HepG2 (cell line): ENCODE measurements at regions not wholly inside any gene's neighbourhood (a gene's known extent, or its start where the extent isn't known, plus 50 kb on each side); places are given as distances from the start of the nearest gene placed in this dataset.

ENCODE experiments used
- ATAC-seq: fragments of 200-7000 bp; cut with Tn5 transposase; 3 replicates; pipeline ENCODE4 v1.9.1; 2020; ENCODE audit warnings: mild to moderate bottlenecking, moderate library complexity
- BruUV-seq: library from RNA; stranded (reverse); fragments of 400-500 nt; replicated peaks from 2 replicates; lab custom pipeline; 2021; lab: Mats Ljungman, UMichigan
- CTCF ChIA-PET: fragments of 300-600 bp; formaldehyde crosslinking; extraction: SDS; loops from one replicate; lab custom pipeline; 2021; ENCODE audit warnings: low total read pairs, inconsistent platforms, low intra/inter-chr PET ratio; lab: Yijun Ruan, JAX
- POLR2A ChIA-PET: fragments of 350-600 bp; sonication (Branson Sonifier 250); formaldehyde crosslinking; loops from one replicate; lab custom pipeline; 2020; ENCODE audit warnings: antibody characterized with exemption, inconsistent platforms; lab: Yijun Ruan, JAX
- DNase-seq: peaks from one replicate; pipeline ENCODE4 v3.0.0-alpha.2; 2015; ENCODE audit warnings: low spot score
- FAIRE-seq: peaks from 3 replicates; lab custom pipeline; 2011; peaks lifted over from hg19 to GRCh38; lab: Jason Lieb, UNC
- H2AFZ ChIP-seq: one replicate; pipeline ENCODE4 v1.6.1; 2011; ENCODE audit warnings: low read length, inconsistent platforms
- H3K27ac ChIP-seq: fragments of 300-600 bp; 3 replicates; pipeline ENCODE4 v1.8.0; 2011; ENCODE audit warnings: mixed run types, mild to moderate bottlenecking, mixed read lengths, low read length, inconsistent platforms; ENCODE audit not compliant: insufficient read depth; ENCODE audit errors: extremely low read length
- H3K27me3 ChIP-seq, 2 experiments: fragments of 200-600 bp in 1 of 2; 2 replicates in 1 of 2; 3 replicates in 1 of 2; pipeline versions ENCODE4 v1.6.0 to v1.8.0; 2011; ENCODE audit warnings: low read length in 2 of 2, mild to moderate bottlenecking in 2 of 2, moderate library complexity in 2 of 2, inconsistent platforms in 1 of 2; ENCODE audit not compliant: insufficient read depth in 2 of 2, control insufficient read depth in 1 of 2
- H3K36me3 ChIP-seq, 2 experiments: fragments of 200-600 bp in 1 of 2; replicated peaks in 1 of 2; 2 replicates in 1 of 2; 3 replicates in 1 of 2; pipeline versions ENCODE4 v1.5.1 to v1.8.0; 2011; ENCODE audit warnings: low read length in 2 of 2, inconsistent platforms in 1 of 2; ENCODE audit not compliant: insufficient read depth in 2 of 2, control insufficient read depth in 1 of 2
- H3K4me1 ChIP-seq: 2 replicates; pipeline ENCODE4 v1.5.1; 2012; ENCODE audit warnings: low read length, inconsistent platforms; ENCODE audit not compliant: insufficient read depth
- H3K4me2 ChIP-seq: 2 replicates; pipeline ENCODE4 v1.6.0; 2011; ENCODE audit warnings: low read depth, low read length, inconsistent platforms
- H3K4me3 ChIP-seq, 3 experiments: fragments of 200-600 bp in 1 of 3; sonication (generic), shearing (Covaris generic) in 1 of 3; replicated peaks in 1 of 3; 2 replicates each; pipeline ENCODE4 v1.5.1; 2011 to 2016; ENCODE audit warnings: low read length in 3 of 3, inconsistent platforms in 2 of 3, low read depth in 2 of 3, mild to moderate bottlenecking in 2 of 3, control low read depth in 1 of 3, mixed read lengths in 1 of 3; ENCODE audit not compliant: insufficient read depth in 1 of 3
- H3K79me2 ChIP-seq: one replicate; pipeline ENCODE4 v1.6.1; 2011; ENCODE audit warnings: low read length, inconsistent platforms; ENCODE audit not compliant: insufficient read depth
- H3K9ac ChIP-seq: 2 replicates; pipeline ENCODE4 v1.6.0; 2011; ENCODE audit warnings: mild to moderate bottlenecking, low read depth, low read length, inconsistent platforms; ENCODE audit not compliant: insufficient read depth
- H3K9me3 ChIP-seq: 2 replicates; pipeline ENCODE4 v1.5.1; 2012; ENCODE audit warnings: mild to moderate bottlenecking, low read length
- H4K20me1 ChIP-seq: 2 replicates; pipeline ENCODE4 v1.6.0; 2011; ENCODE audit warnings: inconsistent platforms, mild to moderate bottlenecking, low read length, moderate library complexity; ENCODE audit not compliant: insufficient read depth
- MTA3 ChIP-seq: sonication (generic); formaldehyde crosslinking; IDR thresholded peaks from 2 replicates; pipeline ENCODE4 v1.4.0; 2020; ENCODE audit warnings: missing genetic modification reagents
- NFIB ChIP-seq: sonication (generic); formaldehyde crosslinking; IDR thresholded peaks from 2 replicates; pipeline ENCODE4 v1.9.0; 2021; ENCODE audit warnings: missing genetic modification reagents, mild to moderate bottlenecking, borderline replicate concordance
- SIN3B ChIP-seq: fragments of 150-350 bp; IDR thresholded peaks from 2 replicates; pipeline ENCODE4 v1.6.1; 2014; ENCODE audit warnings: low read length
- TEAD2 ChIP-seq: sonication (generic); formaldehyde crosslinking; IDR thresholded peaks from 2 replicates; pipeline ENCODE4 v1.9.0; 2021; ENCODE audit warnings: missing genetic modification reagents
- TMF1 ChIP-seq: sonication (generic); formaldehyde crosslinking; IDR thresholded peaks from 2 replicates; pipeline ENCODE4 v1.8.1; 2022; ENCODE audit warnings: low read depth, missing genetic modification reagents
- ZFX ChIP-seq: sonication (generic); formaldehyde crosslinking; IDR thresholded peaks from 2 replicates; pipeline ENCODE4 v1.4.0; 2020; ENCODE audit warnings: mild to moderate bottlenecking, low read depth, missing genetic modification reagents, moderate library complexity
- ZNF33A ChIP-seq: sonication (generic); formaldehyde crosslinking; IDR thresholded peaks from 2 replicates; pipeline ENCODE4 v1.5.1; 2020; ENCODE audit warnings: missing genetic modification reagents, mild to moderate bottlenecking, moderate library complexity, borderline replicate concordance
- ZNF44 ChIP-seq: sonication (generic); formaldehyde crosslinking; IDR thresholded peaks from 2 replicates; pipeline ENCODE4 v1.5.1; 2020; ENCODE audit warnings: mild to moderate bottlenecking, missing genetic modification reagents
- ZNF775 ChIP-seq: sonication (generic); formaldehyde crosslinking; IDR thresholded peaks from 2 replicates; pipeline ENCODE4 v1.4.0; 2020; ENCODE audit warnings: missing genetic modification reagents, mild to moderate bottlenecking, moderate library complexity, borderline replicate concordance
- WGBS: methylation state at CpG from one replicate; pipeline ENCODE4 v1.1.6; 2017; ENCODE audit warnings: low lambda C conversion rate; 5-methylcytosine and 5-hydroxymethylcytosine counted together
- in situ Hi-C: cut with HindIII; loops from 2 replicates; pipeline ENCODE4 v1.10.0; 2017; ENCODE audit warnings: low pct_unique_long_range_greater_than_20kb; ENCODE audit not compliant: extremely low pct_ligation_motif_present
- intact Hi-C: fragments of 100-400 bp; cut with micrococcal nuclease; formaldehyde crosslinking; loops from one replicate; pipeline ENCODE4 v1.10.0; 2022; ENCODE audit not compliant: unreplicated experiment
- TF ChIP-seq, protein P1 (sequence below): sonication (generic); formaldehyde crosslinking; conservative IDR thresholded peaks from 2 replicates; pipeline ENCODE4 v1.8.0; 2022; ENCODE audit warnings: mild to moderate bottlenecking, moderate library complexity, missing genetic modification reagents
- TF ChIP-seq, protein P2 (sequence below): IDR thresholded peaks from 2 replicates; pipeline ENCODE4 v1.6.1; 2016; ENCODE audit warnings: mild to moderate bottlenecking, missing biosample characterization, missing genetic modification reagents
- TF ChIP-seq, protein P3 (sequence below): sonication (generic); formaldehyde crosslinking; IDR thresholded peaks from 2 replicates; pipeline ENCODE4 v1.4.0; 2020; ENCODE audit warnings: mild to moderate bottlenecking, missing genetic modification reagents
- TF ChIP-seq, protein P4 (sequence below): sonication (generic); formaldehyde crosslinking; IDR thresholded peaks from 2 replicates; pipeline ENCODE4 v1.8.0; 2022; ENCODE audit warnings: missing genetic modification reagents, mild to moderate bottlenecking, moderate library complexity, borderline replicate concordance

DNA sequence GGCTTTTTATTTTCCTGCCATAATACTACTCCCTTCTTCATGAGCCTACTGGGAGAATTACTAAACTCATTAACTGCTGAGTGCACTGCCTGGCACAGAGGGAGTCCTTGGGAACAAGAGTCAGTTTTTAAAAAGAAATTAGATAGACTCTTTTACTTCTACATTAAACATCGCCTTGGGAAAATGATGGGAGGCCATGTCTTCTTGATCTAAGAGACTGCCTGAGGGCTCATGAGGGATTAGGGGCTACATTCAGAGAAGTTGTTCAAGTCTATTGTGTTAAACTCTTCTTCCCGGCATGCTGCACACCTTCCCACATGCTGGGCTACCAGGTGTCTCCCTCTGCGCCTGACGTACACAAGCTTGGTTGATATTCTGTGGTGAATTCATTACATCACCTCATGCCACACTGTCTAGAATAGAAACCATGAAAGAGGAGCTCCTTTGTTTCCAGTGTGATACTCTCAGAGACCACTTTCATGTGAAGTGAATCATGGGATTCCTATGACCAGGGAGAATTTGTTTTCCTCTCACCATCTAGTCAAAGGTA lies 1422.3 kb downstream of the AACS start (continued):
- no peak for TF ChIP-seq ZNF775
- TF ChIP-seq, all 625 proteins: peak for 0

DNA sequence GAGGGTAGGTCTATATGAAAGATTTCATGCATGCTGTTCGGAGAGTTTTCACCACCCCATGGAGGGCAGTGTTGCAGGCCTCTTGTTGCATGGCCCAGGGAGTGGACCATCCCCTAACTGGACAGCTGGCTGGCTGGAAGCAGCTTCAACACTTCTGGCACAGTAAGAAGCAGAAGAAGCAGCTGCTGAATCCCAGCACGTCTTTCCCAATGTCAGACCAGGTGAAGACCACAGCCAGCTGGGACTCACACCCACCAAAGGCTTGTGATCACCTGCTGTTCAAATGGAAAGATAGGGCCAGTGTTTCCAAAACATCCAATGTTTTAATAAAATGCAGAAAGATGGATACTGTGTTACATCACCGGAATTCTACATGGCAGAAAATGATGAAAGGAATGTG lies 1423.6 kb downstream of the AACS start:
- Histone ChIP-seq H3K9me3 (peaks cover 85% of the 10 kb centered on the region), H2AFZ (no peak overlapping the region), H3K9ac (no peak overlapping the region), H3K27me3 (no peaks in the 10 kb centered on the region), H3K79me2 (no peaks in the 10 kb centered on the region), H3K4me3 (no peak overlapping the region), H3K4me2 (no peak overlapping the region), H3K27ac (no peak overlapping the region), H3K36me3 (no peaks in the 10 kb centered on the region), H3K4me1 (no peaks in the 10 kb centered on the region), H4K20me1 (no peaks in the 10 kb centered on the region)
- no peak for TF ChIP-seq SIN3B
- TF ChIP-seq ZFX (CRISPR knock-in tag): no peak
- ChIA-PET CTCF (no interaction called here), POLR2A (no interaction called here)
- intact Hi-C loops: no loop called here
- no peak for ATAC-seq
- in situ Hi-C loops: no loop called here
- 5% methylated on average over 3 of the region's 3 CpGs for WGBS
- no peak for FAIRE-seq
- no peak for DNase-seq
- BruUV-seq: no TSS peak

DNA sequence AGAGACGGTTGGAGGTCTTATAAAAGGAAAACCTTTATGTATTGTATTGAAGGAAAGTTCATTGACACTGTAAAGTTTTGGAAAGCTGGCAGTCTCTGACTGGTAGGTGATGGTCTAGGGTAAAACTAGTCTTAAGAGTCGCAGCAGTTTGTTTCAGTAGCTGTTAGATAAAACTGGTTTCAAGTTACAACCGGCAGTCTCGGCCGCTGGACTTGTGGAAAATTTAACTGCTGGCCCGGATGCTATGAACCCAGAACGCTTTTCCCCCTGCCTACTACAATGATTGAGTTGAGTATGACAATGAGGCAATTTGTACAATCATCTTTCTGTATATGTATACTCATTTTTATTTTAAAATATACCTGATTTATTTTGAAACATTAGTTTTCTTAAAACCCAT lies 1426.9 kb downstream of the AACS start:
- no peak overlapping the region for H3K4me3 ChIP-seq
- no peaks in the 10 kb centered on the region for H3K27me3 ChIP-seq
- H3K4me1 ChIP-seq: no peaks in the 10 kb centered on the region
- in situ Hi-C loops: no loop called here
- intact Hi-C loops: no loop called here
- H4K20me1 ChIP-seq: no peaks in the 10 kb centered on the region
- no peaks in the 10 kb centered on the region for H3K79me2 ChIP-seq
- 5% methylated on average over 7 of the region's 7 CpGs for WGBS
- POLR2A ChIA-PET: no interaction called here
- H3K9me3 ChIP-seq: peaks cover 90% of the 10 kb centered on the region
- no peak overlapping the region for H2AFZ ChIP-seq
- ATAC-seq (no peak), FAIRE-seq (no peak), DNase-seq (no peak)
- no peak overlapping the region for H3K27ac ChIP-seq
- no peaks in the 10 kb centered on the region for H3K36me3 ChIP-seq
- no TSS peak for BruUV-seq
- CTCF ChIA-PET: no interaction called here
- H3K4me2 ChIP-seq: no peak overlapping the region
- no peak overlapping the region for H3K9ac ChIP-seq
- TF ChIP-seq, protein P1, sequence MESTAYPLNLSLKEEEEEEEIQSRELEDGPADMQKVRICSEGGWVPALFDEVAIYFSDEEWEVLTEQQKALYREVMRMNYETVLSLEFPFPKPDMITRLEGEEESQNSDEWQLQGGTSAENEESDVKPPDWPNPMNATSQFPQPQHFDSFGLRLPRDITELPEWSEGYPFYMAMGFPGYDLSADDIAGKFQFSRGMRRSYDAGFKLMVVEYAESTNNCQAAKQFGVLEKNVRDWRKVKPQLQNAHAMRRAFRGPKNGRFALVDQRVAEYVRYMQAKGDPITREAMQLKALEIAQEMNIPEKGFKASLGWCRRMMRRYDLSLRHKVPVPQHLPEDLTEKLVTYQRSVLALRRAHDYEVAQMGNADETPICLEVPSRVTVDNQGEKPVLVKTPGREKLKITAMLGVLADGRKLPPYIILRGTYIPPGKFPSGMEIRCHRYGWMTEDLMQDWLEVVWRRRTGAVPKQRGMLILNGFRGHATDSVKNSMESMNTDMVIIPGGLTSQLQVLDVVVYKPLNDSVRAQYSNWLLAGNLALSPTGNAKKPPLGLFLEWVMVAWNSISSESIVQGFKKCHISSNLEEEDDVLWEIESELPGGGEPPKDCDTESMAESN (CRISPR knock-in tag): no peak
- TF ChIP-seq, protein P2, sequence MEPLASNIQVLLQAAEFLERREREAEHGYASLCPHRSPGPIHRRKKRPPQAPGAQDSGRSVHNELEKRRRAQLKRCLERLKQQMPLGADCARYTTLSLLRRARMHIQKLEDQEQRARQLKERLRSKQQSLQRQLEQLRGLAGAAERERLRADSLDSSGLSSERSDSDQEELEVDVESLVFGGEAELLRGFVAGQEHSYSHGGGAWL (CRISPR knock-in tag): no peak
- no peak for TF ChIP-seq NFIB
- no peak for TF ChIP-seq MTA3
- no peak for TF ChIP-seq ZNF44 (CRISPR knock-in tag)
- TF ChIP-seq, protein P3, sequence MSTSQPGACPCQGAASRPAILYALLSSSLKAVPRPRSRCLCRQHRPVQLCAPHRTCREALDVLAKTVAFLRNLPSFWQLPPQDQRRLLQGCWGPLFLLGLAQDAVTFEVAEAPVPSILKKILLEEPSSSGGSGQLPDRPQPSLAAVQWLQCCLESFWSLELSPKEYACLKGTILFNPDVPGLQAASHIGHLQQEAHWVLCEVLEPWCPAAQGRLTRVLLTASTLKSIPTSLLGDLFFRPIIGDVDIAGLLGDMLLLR: no peak
- TF ChIP-seq TMF1: no peak
- no peak for TF ChIP-seq ZNF33A (CRISPR knock-in tag)
- TF ChIP-seq, protein P4, sequence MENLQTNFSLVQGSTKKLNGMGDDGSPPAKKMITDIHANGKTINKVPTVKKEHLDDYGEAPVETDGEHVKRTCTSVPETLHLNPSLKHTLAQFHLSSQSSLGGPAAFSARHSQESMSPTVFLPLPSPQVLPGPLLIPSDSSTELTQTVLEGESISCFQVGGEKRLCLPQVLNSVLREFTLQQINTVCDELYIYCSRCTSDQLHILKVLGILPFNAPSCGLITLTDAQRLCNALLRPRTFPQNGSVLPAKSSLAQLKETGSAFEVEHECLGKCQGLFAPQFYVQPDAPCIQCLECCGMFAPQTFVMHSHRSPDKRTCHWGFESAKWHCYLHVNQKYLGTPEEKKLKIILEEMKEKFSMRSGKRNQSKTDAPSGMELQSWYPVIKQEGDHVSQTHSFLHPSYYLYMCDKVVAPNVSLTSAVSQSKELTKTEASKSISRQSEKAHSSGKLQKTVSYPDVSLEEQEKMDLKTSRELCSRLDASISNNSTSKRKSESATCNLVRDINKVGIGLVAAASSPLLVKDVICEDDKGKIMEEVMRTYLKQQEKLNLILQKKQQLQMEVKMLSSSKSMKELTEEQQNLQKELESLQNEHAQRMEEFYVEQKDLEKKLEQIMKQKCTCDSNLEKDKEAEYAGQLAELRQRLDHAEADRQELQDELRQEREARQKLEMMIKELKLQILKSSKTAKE (CRISPR knock-in tag): no peak
- no peak for TF ChIP-seq TEAD2 (CRISPR knock-in tag)
